Endothelial cell (in vitro differentiated cells): ENCODE measurements at regions not wholly inside any gene's neighbourhood (a gene's known extent, or its start where the extent isn't known, plus 50 kb on each side); places are given as distances from the start of the nearest gene placed in this dataset.
"Not testable (repeated sequence)": the region's sequence is repeated elsewhere in the genome, so short reads cannot be mapped to it uniquely, and the experiment has no call there.

Experiments
- DNase-seq: peaks from one replicate; pipeline ENCODE4 v3.0.0; 2021; ENCODE audit warnings: low spot score
- H3K27ac Mint-ChIP-seq: one replicate; pipeline ENCODE4 v1.8.0; 2021; ENCODE audit warnings: mixed read lengths, inconsistent platforms; ENCODE audit not compliant: unreplicated experiment
- H3K27me3 Mint-ChIP-seq: one replicate; pipeline ENCODE4 v1.8.0; 2021; ENCODE audit warnings: mild to moderate bottlenecking, moderate library complexity, mixed read lengths, inconsistent platforms; ENCODE audit not compliant: unreplicated experiment
- H3K36me3 Mint-ChIP-seq: one replicate; pipeline ENCODE4 v1.8.0; 2021; ENCODE audit warnings: mild to moderate bottlenecking, low read depth, mixed read lengths, inconsistent platforms; ENCODE audit not compliant: unreplicated experiment
- H3K4me1 Mint-ChIP-seq: one replicate; pipeline ENCODE4 v1.8.0; 2021; ENCODE audit warnings: mild to moderate bottlenecking, mixed read lengths, inconsistent platforms; ENCODE audit not compliant: unreplicated experiment
- H3K4me3 Mint-ChIP-seq: one replicate; pipeline ENCODE4 v1.8.0; 2021; ENCODE audit warnings: mild to moderate bottlenecking, mixed read lengths, inconsistent platforms; ENCODE audit not compliant: unreplicated experiment
- H3K9me3 Mint-ChIP-seq: one replicate; pipeline ENCODE4 v1.8.0; 2021; ENCODE audit warnings: mixed read lengths, inconsistent platforms; ENCODE audit not compliant: unreplicated experiment
- CTCF ChIP-seq: fragments of 200-600 bp; sonication (generic); IDR thresholded peaks from one replicate; pipeline ENCODE4 v1.5.0; 2021; ENCODE audit warnings: antibody characterized with exemption; ENCODE audit not compliant: unreplicated experiment

GRCh38 chr6:76764057-76764456, 691.6 kb upstream of the IMPG1 start:
- no peaks in the 10 kb centered on the region for H3K27me3 Mint-ChIP-seq
- no peak overlapping the region for H3K4me3 Mint-ChIP-seq
- H3K36me3 Mint-ChIP-seq: no peaks in the 10 kb centered on the region
- H3K9me3 Mint-ChIP-seq: no peaks in the 10 kb centered on the region
- no peak for TF ChIP-seq CTCF
- no peak overlapping the region for H3K27ac Mint-ChIP-seq
- no peak for DNase-seq
- H3K4me1 Mint-ChIP-seq: no peaks in the 10 kb centered on the region

GRCh38 chr6:76752841-76753240, 680.4 kb upstream of the IMPG1 start:
- no peak overlapping the region for H3K27ac Mint-ChIP-seq
- no peaks in the 10 kb centered on the region for H3K36me3 Mint-ChIP-seq
- H3K9me3 Mint-ChIP-seq: no peaks in the 10 kb centered on the region
- no peak for TF ChIP-seq CTCF
- no peak overlapping the region for H3K4me3 Mint-ChIP-seq
- no peaks in the 10 kb centered on the region for H3K4me1 Mint-ChIP-seq
- H3K27me3 Mint-ChIP-seq: no peaks in the 10 kb centered on the region
- no peak for DNase-seq

- not testable (repeated sequence) for H3K9me3 Mint-ChIP-seq, H3K27ac Mint-ChIP-seq, H3K27me3 Mint-ChIP-seq, DNase-seq, H3K4me3 Mint-ChIP-seq, H3K4me1 Mint-ChIP-seq, H3K36me3 Mint-ChIP-seq
Observed at GRCh38 chr6:76745388-76745787, 672.9 kb upstream of the IMPG1 start.

- not testable (repeated sequence) for H3K27ac Mint-ChIP-seq, H3K4me3 Mint-ChIP-seq, H3K27me3 Mint-ChIP-seq, H3K36me3 Mint-ChIP-seq, H3K9me3 Mint-ChIP-seq, DNase-seq, H3K4me1 Mint-ChIP-seq
Observed at GRCh38 chr6:76744151-76744720, 671.8 kb upstream of the IMPG1 start.

GRCh38 chr6:76742919-76743318, 670.5 kb upstream of the IMPG1 start:
- Mint-ChIP-seq H3K4me3 (no peak overlapping the region), H3K9me3 (no peaks in the 10 kb centered on the region), H3K27ac (no peak overlapping the region), H3K36me3 (no peaks in the 10 kb centered on the region), H3K27me3 (peaks cover 2% of the 10 kb centered on the region), H3K4me1 (no peaks in the 10 kb centered on the region)
- no peak for DNase-seq
- no peak for TF ChIP-seq CTCF

GRCh38 chr6:76719449-76719848, 647.0 kb upstream of the IMPG1 start:
- no peak overlapping the region for H3K27ac Mint-ChIP-seq
- H3K27me3 Mint-ChIP-seq: no peaks in the 10 kb centered on the region
- H3K9me3 Mint-ChIP-seq: no peaks in the 10 kb centered on the region
- H3K4me1 Mint-ChIP-seq: peaks cover 3% of the 10 kb centered on the region
- DNase-seq: no peak
- H3K4me3 Mint-ChIP-seq: no peak overlapping the region
- H3K36me3 Mint-ChIP-seq: no peaks in the 10 kb centered on the region
- no peak for TF ChIP-seq CTCF
